ENCODE measurements at regions not wholly inside any gene's neighbourhood (a gene's known extent, or its start where the extent isn't known, plus 50 kb on each side); places are given as distances from the start of the nearest gene placed in this dataset.

DNA sequence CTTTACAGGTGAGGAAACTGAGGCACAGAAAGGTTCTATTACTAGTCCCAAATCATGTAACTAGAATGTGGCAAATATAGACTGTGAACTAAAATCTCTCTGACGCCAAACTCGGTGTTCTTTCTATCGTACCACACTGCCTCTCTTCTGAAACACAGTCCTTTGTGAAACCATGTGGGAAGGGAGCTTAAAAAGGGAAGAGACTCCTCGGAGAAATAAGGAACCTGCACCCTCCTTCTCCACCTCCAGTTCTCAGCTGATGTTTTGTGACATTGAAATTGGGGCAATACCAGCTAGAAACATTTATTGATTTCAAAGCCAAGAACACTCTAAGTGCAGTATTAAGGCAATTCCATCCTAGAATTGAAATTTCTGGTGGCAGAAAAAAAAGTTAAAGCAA, 76.4 kb upstream of the DRD2 start:
- TF ChIP-seq, protein P1, sequence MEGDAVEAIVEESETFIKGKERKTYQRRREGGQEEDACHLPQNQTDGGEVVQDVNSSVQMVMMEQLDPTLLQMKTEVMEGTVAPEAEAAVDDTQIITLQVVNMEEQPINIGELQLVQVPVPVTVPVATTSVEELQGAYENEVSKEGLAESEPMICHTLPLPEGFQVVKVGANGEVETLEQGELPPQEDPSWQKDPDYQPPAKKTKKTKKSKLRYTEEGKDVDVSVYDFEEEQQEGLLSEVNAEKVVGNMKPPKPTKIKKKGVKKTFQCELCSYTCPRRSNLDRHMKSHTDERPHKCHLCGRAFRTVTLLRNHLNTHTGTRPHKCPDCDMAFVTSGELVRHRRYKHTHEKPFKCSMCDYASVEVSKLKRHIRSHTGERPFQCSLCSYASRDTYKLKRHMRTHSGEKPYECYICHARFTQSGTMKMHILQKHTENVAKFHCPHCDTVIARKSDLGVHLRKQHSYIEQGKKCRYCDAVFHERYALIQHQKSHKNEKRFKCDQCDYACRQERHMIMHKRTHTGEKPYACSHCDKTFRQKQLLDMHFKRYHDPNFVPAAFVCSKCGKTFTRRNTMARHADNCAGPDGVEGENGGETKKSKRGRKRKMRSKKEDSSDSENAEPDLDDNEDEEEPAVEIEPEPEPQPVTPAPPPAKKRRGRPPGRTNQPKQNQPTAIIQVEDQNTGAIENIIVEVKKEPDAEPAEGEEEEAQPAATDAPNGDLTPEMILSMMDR (conservative IDR thresholded peaks at IDR 0.05; ENCODE audit: low read length) = no peak
- no peak for TF ChIP-seq EZH2phosphoT487 (IDR thresholded peaks at IDR 0.05; ENCODE audit: borderline replicate concordance)

Data from Loucy (cell line).